ENCODE measurements at regions not wholly inside any gene's neighbourhood (a gene's known extent, or its start where the extent isn't known, plus 50 kb on each side); places are given as distances from the start of the nearest gene placed in this dataset.
"Not testable (repeated sequence)": the region's sequence is repeated elsewhere in the genome, so short reads cannot be mapped to it uniquely, and the experiment has no call there.

DNA sequence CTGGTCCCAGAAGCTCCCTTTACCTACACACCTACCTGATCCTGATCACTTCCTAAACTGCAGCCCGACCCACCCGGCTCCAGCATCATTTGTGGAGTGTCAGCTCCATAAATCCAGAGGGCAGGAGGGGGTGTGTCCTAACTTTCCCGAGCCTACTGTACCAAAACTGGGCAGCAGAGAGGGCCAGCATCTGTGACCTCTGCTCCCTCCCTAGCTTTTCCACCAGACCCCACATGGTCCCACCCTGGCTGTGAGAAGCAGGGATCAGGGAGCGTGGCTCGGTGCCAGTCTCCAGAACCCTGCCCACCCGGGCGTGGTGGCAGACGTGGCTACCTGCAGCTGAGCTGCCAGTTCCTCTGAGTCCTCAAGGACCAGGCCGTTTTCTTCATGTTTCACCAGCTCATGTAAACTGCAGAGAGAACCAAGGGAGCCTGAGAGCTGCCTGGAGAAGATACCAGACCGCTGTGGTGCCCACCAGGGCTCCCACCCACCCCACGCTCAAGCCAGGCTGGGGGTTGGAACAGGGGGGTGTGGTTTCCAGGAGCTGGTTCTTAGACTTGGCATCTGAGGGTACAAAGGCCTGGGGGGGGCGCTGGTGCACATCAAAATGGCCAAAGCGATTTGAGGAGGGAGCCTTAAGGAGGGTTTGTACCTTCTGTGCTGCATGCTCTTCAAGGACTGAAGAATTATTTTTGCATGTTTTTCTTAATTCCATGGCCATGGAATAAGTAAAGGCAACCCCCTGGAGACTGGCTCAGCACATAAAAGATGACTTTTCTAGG lies 76.7 kb upstream of the DRD5 start:
- DNase-seq = no peak

DNA sequence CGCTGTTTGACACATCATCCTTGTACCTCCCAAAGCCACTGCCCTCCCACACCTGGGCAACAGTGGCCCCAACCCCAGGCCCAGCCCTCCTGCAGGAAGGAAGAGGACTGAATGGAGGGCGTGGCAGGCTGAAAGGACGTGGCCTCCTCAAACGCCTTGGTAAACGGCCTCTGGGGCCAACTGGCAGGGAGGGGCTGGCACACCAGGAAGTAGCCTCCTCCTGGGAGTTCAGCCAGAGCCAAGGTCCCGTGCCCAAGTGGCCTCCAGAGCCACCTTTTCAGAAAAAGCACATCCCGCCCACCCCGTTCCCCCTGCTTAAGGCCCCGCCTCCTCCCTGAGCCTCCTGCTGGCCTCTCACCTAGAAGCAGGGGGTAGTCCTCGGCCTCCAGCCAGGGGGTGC lies 74.2 kb upstream of the DRD5 start:
- peak; percentile 53 for DNase-seq

DNA sequence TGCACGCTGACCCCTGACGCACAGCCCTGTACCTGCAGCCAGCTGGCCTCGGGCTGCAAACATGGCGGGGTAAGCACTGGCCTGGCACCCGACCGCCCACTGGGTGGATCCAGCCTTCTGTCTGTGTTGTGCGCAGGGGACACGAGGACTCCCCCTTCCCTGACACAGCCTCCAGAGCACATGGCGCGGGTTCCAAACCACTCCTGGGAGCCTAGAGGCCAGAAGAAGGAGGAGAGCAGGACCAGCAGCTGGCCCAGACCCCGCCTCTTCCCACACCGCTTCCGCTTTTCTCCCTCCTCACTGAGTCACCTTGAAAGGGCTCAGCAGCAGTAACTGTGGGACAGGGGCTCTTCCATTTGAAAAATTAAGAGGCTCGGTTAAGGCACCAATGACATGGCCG lies 73.5 kb upstream of the DRD5 start:
- not testable (repeated sequence) for DNase-seq

DNA sequence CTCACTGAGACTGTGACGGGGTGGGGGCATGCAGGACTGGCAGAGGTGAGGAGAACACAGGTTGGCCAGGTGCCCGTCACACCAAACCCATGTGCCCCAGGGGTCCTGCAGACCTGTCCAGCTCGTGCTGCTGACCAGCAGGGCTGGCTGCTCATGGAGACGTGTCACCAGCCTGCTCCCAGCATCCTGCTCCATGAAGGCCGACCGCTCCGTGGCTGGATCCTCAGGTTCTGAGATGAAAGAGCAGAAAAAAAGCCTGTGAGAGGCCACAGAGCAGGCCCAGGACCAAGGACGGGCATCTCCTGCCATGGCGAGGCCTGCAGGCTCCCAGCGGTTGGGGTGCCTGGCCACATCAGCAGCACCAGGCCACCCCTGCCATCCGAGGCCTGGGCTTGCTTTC lies 71.7 kb upstream of the DRD5 start:
- DNase-seq = no peak

DNA sequence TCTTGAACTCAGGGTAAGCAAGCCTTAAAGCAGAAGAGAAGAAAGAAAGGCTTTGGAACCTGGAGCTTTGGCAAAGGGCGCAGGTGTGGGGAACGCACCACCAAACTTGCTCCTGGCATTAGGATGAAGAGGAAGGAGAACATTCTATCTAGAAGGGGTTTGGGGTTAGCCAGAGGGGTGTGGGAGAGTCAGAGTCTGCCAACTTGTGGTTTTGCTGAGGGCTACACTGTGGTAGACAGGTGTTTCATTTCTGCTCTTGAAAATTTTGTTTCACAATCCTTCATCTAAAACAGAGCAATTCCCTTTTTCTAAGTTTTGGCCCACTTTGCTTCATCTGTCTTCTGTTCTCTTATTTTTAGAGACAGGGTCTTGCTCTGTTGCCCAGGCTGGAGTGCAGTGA lies 66.2 kb upstream of the DRD5 start:
- DNase-seq = not testable (repeated sequence)

DNA sequence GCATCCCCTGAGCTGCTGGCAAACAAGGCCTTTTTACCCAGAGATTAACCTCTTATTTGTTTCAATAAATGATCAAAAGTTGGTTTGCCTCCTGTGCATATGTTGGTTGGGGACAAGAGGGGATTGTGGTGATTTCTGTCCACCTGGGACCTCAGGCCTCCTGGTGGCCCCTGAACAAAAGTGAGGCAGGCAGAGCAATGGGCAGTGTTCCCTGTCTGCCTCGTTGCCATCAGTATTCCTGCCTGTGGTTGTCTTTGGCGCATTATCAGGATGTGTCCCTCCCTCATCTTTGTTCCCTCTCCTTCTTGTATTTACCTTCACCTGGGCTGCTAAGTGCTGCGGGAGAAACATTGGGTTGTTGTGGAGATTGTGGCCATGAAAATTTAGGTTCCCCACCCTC lies 65.3 kb upstream of the DRD5 start:
- no peak for DNase-seq

DNA sequence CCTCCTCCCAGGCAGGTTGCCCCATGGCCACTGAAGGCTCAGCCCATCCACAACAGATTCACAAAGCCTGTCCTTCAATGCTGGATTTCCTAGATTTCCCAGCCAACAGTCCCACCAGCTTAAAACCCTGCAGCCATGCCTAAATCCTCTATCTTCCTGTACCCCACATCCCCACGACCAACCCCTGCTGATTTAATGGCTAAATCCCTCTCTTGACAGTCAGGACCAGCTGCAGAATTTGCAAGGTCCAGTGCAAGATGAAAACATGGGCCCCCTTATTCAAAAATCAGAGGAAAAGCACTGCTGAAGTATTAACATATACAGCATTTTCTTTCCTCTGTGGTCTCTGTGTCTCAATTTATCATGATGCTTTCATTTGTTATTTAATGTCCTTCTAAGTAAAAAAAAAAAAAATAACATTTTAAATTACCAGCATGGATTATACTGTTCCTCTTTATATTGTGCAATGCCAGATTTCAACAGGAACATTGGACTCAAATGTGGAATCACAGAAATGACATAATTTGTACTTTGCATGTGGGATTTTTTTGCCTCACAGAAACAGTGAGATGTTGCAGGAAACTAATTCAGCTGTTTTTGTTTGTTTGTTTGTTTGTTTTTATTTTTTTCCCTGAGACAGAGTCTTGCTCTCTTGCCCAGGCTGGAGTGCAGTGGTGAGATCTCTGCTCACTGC lies 63.0 kb upstream of the DRD5 start:
- DNase-seq = not testable (repeated sequence)

DNA sequence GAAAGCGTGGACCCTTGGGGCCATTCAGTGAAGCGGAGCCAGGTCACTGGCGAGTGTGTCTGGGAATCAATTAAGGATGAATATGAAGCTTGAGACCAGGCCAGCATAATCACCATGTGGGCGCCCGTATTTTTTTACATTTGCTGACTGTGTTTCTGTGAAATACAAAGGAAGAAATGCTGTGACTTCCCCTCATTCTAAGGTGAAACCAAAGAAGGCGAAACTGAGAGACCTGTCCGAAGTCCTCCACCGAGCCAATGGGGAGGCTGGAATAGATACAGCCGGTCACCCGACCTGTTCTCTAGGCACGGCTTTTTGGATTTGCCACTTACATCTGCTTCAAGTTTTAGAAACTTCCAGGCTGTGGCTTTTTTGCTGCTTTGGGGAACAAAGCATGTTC lies 59.3 kb upstream of the DRD5 start:
- not testable (repeated sequence) for DNase-seq

Data from NCI-H146 (cell line).